ENCODE measurements at regions not wholly inside any gene's neighbourhood (a gene's known extent, or its start where the extent isn't known, plus 50 kb on each side); places are given as distances from the start of the nearest gene placed in this dataset.

DNA sequence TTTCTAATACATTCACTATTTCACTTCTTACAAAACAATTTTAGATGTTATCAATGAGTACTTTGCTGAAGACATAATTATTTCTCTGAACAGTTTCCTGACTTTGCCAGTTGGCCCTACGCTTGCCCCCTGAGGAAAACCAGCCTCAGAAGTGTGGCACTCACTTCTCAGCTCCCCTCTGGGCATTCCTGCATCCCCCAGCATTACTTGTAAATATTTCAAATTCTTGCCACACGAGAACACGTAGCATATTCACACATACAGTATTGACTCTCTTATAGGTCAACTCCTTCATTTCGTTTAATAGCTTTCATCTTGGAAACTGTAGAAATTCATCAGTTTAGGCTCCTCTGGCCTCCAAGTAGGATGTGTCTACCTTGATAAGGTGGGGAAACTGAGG lies 65.2 kb downstream of the OTX2 start:
- DNase-seq = no peak

DNA sequence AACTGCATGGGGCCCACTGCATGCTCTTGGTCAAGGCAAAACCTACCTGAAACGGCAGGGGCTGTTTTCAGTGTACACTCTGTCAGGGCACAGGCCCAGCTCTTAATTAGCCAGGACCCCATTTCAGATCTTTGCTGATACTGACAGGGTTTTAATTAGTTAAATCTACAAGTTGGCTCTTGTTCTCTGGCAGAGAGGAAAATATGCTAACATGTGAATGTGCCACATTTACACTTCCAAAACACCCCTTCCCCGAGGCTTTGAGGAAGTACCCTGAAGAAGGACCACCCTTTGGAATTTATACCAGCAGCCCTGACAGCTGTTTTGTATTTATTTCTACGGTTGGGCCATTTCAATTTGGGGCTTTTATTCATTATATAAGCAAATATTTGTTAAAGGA lies 66.3 kb downstream of the OTX2 start:
- DNase-seq = no peak

DNA sequence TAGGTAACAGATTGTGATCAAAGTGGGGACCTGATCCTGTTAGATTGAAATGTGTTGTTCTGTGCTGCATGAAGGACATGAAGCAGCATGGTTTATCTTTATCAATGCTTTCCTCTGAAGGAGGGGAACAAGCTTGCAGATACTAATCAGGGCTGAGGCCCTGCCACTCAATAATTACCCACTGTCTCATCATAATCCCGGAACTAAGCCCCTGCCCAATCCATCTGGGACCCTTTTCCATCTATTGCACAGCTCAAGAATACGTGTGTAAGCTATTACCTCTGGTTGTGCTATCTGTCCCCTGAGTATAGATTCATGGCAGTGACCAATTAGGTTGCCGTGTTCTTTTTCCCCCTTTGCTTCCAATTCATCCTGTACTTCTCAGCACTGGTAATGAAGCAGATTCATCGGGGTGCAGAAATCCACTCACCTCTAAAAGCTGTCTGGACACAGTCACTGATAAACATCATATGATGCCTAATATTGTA lies 67.8 kb downstream of the OTX2 start:
- DNase-seq = no peak

DNA sequence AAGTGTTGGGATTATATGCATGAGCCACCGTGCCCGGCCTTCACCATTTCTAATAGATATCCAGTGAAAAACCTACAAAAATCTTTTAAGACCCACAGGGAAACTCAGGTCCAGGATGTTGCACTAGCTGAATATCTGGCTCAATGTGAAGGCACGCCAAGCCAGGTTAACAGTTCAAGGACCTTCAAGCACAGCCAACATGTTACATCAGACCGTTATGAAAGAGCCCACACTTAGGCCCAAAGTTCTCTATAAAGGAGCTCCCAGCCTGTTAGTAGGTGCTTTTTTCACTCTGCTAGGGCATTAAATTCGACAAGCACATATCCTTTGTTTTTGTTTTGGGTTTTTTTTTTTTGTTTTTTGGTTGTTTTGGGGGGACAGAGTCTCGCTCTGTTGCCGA lies 69.0 kb downstream of the OTX2 start:
- DNase-seq = no peak

DNA sequence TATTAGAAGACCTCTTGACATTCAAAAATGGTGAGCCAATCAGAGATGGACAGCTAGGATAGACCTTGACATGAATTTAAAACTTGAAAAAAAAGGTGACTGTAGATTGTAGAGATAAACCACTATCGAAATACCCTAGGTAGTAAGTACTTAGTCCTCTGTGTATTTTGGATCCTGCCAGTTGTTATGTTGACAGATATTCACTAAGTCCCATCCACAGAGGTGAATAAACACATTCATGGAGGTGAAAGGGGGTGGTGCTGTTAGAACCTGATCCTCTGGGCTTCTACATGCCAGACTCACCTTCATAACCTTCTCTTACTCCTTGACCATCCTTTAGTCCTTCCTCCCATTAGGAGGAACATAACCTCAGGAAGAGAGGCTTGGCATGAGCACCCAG lies 72.3 kb downstream of the OTX2 start:
- DNase-seq = no peak

DNA sequence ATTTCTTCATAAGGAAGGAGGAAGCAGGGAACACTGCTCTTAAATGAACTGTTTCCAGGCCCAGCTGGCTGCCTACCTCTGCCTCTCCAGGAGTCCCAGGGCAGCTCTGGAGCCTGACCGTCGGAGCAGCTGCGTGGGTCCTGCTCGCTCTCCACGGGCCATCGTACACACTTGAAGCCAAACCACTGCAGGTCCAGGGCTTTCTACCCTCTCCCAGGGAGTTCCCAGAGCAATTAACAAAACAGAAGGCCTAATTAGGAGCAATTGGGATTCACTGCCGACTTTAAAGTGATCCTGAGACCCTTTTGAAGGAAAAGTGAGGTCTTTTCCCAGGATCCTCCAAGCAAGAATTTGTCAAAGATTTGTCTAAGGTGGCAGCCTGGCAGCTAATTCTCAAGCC lies 76.9 kb downstream of the OTX2 start:
- no peak for DNase-seq

DNA sequence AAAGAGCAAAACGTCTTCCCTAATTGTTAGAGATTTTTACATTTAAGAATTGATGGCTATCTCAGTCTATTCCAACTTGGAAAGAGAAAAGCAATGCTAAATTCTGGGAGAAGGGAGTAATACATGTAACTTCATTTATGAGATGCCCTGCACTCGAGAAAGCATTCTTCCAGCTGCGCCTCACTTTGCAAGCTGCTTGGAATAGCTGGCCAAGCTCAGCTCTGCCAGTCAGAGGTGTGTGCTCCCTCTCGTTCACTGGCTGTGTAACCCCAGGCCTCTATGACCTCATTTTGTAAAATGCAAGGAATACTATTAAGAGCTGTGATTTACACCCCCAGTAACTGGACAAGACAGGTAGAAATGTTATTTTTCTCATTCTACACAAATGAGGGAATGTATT lies 79.1 kb downstream of the OTX2 start:
- no peak for DNase-seq

DNA sequence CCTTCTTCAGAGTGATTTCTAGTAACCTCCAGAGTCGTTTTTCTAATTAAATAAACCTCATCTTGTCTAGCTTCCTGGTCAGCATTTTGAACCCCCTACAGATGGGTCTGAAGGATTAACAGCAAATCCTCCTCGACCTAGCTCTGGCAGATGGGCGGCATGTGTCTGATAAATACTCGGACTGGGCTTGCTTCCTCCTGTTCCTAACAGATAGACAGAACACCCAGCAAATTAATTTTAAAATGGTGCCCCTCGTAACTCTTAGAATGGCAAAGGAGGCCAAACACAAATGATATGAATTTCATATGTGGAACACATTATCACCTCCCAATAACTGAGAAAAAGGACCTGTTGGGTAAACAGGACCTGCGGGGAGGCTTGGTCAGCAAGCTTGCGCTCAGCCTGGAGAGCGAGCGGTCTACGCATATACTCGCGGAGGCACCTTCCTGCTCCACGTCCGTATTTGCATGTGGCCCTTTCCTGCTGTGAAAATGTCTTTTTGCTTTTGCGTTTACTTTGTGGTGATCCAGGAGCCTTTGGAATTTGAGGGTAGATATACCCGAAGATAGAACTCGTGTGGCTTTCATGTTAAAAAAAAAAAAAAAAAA lies 79.6 kb downstream of the OTX2 start:
- peak; percentile 42 for DNase-seq

DNA sequence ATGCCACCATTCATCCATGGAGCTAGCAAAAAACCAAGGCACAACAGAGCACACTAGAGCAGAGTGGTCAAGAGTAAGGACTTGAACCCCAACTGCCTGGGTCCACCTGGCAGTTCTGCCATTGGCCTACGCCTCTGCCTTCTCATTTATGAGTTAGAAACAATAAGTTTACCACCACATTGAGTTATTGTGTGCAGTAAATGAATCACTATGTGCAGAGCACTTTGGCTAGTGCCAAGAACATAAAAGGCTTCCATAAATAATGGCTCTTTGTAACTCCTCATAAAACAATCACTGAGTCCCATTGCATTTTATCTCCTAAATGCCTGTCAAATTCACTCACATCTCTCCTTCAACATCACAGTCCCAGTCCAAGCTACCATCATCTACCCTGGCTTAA lies 86.3 kb downstream of the OTX2 start:
- no peak for DNase-seq

DNA sequence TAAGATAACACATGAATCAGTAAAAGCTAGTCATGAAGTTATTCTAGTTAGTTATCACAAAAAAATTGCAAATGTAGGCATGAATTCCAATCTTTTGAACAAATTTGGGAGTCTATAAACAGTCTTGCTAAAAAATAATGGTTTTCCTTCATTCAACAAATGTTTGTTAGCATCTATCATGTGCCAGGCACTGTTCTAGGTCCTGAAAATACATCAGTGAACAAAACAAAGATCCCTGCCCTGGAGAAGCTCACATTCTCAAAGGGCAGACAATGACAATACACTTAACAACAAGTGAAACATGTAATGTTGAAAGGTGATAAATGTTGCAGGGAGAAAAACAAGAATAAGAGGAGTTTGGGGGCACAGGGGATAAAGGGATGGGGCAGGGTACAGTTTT lies 86.9 kb downstream of the OTX2 start:
- no peak for DNase-seq

DNA sequence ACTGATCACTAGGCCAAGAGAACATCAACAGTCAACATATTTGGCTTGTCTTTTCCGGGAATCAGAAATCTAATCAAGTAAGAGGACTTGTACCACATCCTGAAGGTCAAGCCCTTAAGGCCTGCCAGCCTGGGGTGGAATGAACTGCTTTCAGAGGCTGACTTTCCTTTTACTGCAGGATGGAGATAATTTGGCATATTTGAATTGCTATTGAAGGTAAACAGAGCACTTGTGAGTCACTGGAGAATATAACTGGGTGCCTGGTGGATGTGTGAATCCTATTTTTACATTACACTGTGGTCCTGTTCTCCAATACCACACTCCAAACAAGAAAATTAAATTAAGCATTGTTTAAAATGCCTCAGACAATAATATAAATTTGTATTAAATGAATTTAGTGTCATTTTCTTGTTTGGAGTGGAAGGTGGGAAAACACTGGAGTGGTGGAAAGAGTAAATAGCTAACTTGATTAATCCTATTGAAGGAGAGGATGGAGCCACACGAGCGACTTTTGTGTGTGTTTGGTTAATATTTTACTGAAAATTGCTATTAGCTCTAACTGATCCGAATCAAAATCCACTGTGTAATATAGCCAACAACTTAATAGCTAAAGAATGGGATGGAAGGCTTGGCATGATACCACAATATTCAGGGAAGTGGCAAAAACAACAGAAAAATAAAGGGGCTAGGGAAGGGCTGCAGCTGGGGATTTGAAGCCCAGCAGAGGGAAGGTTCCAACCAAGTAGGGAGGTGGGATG lies 89.4 kb downstream of the OTX2 start:
- DNase-seq = no peak

DNA sequence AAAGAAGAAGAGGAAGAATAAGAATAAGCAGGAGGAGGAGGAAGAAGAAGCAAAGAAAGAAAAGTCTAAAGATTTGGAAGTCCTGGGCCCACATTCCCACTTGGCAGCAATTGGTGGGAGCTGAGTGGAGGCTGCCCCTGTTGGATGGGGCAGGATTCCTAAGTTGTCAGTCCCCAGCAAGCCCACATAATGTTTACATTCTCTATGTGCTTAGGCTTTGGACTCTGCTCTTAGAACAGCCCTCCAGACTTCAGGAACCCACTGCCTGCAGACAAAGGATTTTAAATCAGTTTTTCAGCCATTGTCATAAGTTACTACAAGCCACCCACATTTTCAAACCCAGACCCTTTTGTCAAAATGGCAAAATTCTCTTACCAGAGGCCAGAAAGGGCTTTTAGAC lies 92.0 kb downstream of the OTX2 start:
- no peak for DNase-seq

DNA sequence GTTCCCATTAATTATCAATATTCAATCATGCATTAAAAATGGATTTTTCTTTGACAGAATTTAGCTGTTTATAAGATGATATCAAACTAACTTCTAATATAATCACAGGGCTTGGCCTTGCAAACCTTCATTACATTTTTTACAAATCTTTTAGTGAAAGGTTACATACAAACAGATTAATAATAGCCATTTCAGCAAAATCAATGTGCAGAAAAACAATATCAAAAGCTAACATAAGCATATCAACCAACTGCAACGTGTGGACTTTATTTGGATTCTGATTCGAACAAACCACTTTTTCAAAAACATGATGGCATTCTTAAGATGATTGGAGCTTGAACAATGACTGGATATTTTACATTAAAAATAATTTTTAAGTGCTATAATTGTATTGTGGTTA lies 93.6 kb downstream of the OTX2 start:
- DNase-seq = no peak

DNA sequence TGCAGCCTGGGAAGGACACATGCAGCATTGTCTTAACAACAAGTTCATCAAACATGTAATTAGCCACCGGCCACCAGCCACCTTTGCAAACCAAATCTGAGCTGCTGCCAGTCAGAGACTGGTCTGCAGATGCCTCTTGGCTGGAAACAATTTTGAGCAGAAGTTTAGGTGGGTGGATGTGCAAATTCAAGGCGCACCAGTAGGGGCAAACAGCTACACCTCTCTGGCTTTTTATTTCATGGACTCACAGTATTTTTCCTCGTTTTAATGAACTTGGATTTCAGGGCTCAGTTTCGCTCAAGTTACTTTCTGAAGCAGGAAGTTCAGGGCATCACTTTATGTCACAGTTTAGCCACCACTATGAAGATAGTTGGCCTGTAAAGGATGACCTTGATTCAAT lies 94.3 kb downstream of the OTX2 start:
- DNase-seq = no peak

DNA sequence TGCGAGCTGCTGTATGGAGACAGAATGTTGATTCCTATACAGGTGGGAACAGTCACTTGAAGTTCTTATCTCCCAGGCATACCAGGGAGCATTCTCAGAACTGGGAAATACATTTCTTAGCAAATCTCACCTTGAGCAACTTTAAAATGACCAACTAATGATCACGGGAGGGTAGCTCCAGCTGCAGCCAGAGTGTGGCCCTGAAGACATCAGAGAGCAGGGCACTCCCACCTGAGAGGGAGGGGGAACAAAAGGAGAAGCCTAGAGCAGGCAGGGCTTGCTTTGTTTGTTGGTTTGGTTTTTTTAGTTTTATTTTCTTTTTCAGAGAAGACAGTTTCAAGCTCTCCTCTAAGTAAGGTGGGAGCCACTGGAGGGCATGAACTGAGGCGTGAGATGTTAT lies 101.1 kb downstream of the OTX2 start:
- no peak for DNase-seq

DNA sequence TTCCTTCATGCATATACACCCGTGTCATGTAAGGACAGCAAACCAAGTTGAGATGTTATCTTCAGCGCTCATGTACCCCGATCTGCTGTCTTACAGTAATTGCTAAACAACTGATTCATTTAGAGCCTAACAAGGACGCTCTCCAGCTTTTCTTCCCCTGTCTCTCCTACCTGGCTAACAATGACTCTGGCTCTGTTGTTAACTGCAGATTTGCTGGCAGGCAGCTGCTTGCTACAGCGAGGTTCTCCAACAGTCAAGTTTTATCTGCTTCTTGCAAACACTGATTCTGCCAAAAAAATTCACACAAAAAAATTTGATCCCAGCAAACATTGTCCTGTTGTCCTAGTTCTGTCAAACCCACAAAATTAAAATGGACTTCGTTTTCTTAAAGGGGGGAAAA lies 101.6 kb downstream of the OTX2 start:
- no peak for DNase-seq

DNA sequence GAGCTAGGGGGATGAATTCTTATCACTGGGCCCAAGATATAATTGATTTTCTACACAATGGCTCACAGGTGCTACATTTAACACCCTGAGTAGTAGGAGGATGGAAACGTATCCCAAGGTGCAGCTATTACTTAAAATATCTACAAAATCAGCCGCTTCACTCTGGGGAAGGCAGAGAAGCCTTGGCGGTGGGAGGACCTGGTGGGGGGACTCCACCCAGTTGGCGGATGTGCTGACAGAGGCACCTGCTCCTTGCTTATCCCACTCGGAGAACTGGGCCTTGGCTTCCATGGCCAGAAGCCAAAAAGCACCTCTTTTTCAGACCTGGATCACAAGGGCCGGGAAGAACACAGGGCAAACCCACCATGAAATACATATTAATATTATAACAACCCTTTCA lies 106.3 kb downstream of the OTX2 start:
- no peak for DNase-seq

DNA sequence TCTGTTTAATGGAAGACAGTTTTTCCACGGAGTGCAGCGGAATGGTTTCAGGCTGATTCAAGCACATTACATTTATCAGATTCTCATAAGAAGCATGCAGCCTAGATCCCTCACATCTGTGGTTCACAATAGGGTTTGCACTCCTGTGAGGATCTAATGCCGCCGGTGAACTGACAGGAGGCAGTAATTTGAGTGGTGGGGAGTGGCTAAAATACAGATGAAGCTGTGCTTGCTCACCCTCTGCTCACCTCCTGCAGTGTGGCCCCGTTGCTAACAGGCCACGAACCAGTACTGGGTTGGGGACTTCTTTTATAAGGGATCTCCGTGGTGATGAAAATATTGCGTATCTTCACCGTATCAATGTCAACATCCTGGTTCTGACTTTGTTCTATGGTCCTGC lies 107.8 kb downstream of the OTX2 start:
- DNase-seq = no peak
